Fibroblast of peridontal ligament (primary cell): ENCODE measurements at regions not wholly inside any gene's neighbourhood (a gene's known extent, or its start where the extent isn't known, plus 50 kb on each side); places are given as distances from the start of the nearest gene placed in this dataset.
"Not testable (repeated sequence)": the region's sequence is repeated elsewhere in the genome, so short reads cannot be mapped to it uniquely, and the experiment has no call there.

Experiments
- DNase-seq: peaks from one replicate; pipeline ENCODE4 v3.0.0-alpha.2; 2010; ENCODE audit errors: extremely low read depth

- no peak for DNase-seq
Measured at GRCh38 chr2:230593765-230594164, 118.9 kb upstream of the CAB39 start.

DNA sequence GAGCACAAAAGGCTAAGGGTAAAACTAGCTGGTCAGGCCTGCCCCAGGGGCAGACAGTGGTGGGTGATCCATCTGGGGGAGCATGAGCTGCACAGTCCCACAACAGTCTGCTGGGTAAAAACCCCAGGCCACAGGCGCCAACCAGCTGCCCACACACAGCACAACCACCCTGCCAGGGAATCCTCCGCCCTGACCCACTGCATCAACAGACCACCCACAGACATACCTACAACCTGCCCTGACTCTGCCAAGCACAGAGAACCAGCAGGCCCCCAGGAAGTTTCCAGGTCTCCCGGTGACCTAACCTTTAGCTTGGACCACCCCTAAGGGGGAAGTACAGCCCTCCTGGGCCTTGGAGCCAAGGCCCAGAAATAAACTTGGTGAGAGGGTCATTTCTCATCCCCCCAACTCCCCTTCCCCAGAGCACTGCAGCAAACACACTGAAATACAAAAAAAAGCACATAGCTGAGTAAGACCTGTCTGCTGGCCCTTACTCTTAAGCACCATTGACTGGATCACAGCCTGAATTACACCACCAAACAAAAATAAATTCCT is 118.3 kb upstream of the CAB39 start:
- no peak for DNase-seq

- DNase-seq = no peak
Measured at GRCh38 chr2:230599853-230600252, 112.8 kb upstream of the CAB39 start.

DNA sequence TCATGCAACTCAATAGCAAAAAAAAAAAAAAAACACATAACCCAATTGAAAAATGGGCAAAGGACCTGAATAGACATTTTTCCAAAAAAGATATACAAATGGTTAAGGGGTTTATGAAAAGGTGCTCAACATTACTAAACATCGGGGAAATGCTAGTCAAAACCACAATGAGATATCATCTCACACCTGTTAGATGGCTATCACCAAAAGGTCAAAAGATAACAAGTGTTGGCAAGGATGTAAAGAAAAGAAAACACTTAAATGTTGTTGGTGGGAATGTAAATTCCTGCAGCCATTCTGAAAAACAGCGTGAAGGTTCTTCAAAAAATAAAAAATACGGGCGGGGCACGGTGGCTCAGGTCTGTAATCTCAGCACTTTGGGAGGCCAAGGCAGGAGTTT is 112.4 kb upstream of the CAB39 start:
- no peak for DNase-seq

- no peak for DNase-seq
Measured at GRCh38 chr2:230600881-230601280, 111.8 kb upstream of the CAB39 start.

DNA sequence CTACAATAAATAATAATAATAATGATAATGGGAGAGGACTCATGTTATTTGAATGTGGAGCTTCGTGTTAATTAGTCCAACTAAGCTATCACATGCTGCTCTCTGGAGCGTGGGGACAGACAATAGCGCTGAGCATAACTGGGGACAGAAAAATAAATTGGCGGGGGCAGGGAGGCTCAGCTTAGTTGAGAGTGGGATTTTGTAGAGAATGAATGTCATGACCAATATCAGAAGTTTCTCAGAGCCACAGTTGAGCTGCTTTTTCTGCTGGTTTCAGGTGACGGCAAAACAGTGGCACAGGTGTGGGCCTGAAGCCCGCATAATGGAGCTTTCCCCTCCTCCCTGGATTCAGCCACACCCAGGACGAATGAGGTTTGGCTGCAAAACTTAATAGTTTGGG is 111.1 kb upstream of the CAB39 start:
- no peak for DNase-seq

- DNase-seq = no peak
Measured at GRCh38 chr2:230602562-230603230, 109.9 kb upstream of the CAB39 start.

- DNase-seq = not testable (repeated sequence)
Measured at GRCh38 chr2:230603317-230603716, 109.3 kb upstream of the CAB39 start.

- DNase-seq = not testable (repeated sequence)
Measured at GRCh38 chr2:230604158-230604557, 108.5 kb upstream of the CAB39 start.

GRCh38 chr2:230614040-230614439 is 98.6 kb upstream of the CAB39 start:
- no peak for DNase-seq

GRCh38 chr2:230614913-230615332 is 97.7 kb upstream of the CAB39 start:
- no peak for DNase-seq

- peak; percentile 66 for DNase-seq
Measured at GRCh38 chr2:230617256-230617706, 95.4 kb upstream of the CAB39 start.

DNA sequence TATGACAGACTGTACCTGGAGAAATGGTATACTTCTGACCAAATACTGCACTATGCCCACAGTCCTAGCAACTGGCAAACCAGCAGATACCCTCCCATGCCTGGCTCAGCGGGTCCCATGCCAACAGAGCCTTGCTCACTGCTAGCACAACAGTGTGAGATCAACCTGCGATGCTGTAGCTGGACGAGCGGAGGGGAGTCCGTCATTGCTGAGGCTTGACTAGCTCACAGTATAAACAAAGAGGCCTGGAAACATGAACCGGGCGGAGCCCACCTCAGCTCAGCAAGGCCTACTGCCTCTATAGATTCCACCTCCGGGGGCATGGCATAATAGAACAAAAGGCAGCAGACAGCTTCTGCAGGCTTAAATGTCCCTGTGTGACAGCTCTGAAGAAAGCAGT is 93.2 kb upstream of the CAB39 start:
- DNase-seq = no peak

GRCh38 chr2:230625220-230625619 is 87.4 kb upstream of the CAB39 start:
- DNase-seq = not testable (repeated sequence)

DNA sequence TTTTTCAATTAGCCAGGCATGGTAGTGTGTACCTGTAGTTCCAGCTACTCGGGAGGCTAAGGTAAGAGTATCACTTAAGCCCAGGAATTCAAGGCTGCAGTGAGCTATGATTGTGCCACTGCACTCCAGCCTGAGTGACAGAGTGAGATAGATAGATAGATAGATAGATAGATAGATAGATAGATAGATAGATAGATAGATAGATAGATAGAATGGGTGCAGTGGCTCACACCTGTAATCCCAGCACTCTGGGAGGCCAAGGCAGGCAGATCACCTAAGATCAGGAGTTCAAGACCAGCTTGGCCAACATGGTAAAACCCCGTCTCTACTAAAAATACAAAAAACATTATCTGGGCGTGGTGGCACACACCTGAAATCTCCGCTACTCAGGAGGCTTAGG is 85.6 kb upstream of the CAB39 start:
- not testable (repeated sequence) for DNase-seq

DNA sequence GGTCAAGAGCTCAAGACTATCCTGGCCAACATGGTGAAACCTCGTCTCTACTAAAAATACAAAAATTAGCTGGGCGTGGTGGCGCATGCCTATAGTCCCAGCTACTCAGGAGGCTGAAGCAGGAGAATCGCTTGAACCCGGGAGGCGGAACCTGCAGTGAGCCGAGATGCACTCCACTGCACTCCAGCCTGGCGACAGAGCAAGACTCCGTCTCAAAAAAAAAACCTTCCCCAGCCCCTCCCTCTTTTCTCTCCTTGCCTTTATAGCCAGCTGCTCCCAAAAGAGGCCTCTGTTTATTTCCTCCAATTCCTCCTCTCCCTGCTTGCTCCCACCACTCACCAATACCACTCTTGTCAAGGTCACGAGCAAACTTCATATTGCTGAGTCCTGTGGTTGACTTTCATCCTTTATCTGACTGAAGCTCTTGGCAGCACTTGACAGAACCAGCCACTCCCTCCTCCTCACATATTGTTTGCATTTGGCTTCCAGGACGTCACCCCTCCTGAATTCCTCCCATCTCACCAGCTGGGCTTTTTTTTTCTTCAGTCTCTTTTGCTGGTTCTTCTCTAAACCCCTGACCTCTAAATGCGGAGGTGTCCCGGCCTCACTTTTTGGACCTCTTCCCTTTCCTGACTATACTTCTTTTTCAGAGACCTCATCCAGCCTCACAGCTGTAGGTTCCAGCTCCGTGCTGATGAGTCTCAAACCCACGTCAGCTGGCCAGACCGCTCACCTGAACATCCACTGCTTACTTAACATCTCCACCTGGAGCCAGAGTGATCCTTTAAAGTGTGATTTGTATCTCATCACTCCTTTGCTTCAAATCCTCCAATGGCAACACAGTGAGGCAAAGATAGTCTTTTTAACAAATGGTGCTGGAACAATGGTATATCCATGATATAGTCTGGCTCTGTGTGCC is 84.6 kb upstream of the CAB39 start:
- peak; percentile 59 for DNase-seq

DNA sequence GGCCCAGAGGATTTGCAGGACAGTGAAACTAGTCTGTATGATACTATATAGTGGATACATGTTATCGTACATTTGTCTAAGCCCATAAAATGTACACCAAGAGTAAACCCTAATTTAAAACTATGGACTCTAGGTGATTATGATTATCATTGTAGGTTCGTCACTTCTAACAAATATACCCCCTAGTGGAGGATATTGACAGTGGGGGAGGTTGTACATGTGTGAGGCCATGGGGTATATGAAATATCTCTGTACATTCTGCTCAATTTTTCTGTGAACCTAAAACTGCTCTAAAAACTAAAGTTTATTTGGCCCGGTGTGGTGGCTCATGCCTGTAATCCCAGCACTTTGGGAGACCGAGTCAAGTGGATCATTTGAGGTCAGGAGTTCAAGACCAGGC is 81.2 kb upstream of the CAB39 start:
- DNase-seq = no peak

DNA sequence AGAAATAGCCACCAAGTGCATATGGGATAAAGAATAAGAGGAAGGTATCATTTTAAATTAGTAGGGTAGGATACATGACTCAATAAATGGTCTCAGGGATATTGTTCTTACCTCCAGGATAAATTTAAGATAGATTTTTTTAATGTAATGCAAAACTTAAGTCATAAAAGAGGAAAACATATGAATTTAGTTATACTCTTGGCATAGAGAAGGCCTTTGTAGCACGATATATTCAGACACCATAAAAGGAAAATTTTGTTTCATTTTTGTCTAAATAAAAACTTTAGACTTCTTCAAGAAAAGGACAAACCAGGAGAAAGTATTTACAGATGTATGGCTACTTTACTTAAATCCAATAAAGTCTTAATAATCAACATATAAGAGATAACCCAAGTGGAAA is 78.5 kb upstream of the CAB39 start:
- DNase-seq = peak; percentile 66

DNA sequence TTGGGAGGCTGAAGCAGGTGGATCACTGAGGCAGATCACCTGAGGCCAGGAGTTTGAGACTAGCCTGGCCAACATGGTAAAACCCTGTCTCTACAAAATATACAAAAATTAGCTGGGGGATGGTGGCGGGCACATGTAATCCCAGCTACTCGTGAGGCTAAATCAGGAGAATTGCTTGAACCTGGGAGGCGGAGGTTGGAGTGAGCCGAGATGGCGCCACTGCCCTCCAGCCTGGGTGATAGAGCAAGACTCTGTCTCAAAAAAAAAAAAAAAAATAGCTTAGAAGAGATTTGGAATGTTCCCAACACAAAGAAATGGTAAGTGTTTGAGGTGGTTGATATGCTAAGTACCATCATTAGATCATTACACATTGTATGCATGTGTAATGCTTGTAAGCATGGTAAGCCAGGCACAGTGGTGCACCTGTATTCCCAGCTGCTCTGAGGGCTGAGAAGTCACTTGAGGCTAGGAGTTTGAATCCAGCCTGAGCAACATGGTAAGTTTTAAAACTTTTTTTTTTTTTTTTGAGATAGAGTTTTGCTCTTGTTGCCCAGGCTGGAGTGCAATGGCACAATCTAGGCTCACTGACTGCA is 77.8 kb upstream of the CAB39 start:
- not testable (repeated sequence) for DNase-seq

DNA sequence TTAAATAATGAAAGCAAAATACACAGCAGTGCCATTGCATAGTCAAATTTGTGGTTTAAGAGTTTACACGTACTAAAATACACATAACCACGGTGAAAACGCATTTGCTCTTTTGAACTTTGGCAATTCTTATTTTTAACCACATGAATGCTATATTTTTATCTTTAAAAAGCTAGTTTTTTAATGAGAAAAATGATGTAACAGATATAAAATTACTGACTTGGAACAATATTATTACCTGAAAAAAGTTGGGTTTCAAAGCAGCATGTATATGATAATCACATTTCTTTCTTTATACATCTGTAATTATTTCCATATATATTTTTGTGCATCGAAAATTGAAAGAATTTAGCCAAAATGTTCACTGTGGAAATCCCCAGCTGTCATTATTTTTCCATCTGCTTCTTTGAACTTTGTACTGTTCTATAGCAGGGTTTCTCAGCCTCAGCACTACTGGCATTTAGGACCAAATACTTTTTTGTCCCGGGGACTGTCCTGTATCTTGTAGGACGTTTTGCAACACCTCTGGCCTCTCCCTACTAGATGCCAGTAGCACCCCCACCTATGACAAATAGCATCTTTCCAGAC is 75.9 kb upstream of the CAB39 start:
- no peak for DNase-seq

- DNase-seq = not testable (repeated sequence)
Measured at GRCh38 chr2:230637486-230637885, 75.2 kb upstream of the CAB39 start.

- DNase-seq = no peak
Measured at GRCh38 chr2:230640540-230641011, 72.1 kb upstream of the CAB39 start.
